H1 (cell line): ENCODE measurements at regions not wholly inside any gene's neighbourhood (a gene's known extent, or its start where the extent isn't known, plus 50 kb on each side); places are given as distances from the start of the nearest gene placed in this dataset.
A peak's percentile ranks its signal among the peaks of the same experiment; 100 is the strongest.

Experiments
- CTCF ChIA-PET: fragments of 300-600 bp; sonication (Branson Sonifier 250); formaldehyde crosslinking; loops from one replicate; lab custom pipeline; 2021; ENCODE audit not compliant: partially characterized antibody; lab: Charles Lee
- POLR2A ChIA-PET: fragments of 300-600 bp; sonication (Branson Sonifier 250); formaldehyde crosslinking; loops from one replicate; lab custom pipeline; 2021; ENCODE audit warnings: inconsistent platforms; ENCODE audit not compliant: partially characterized antibody; lab: Charles Lee
- DNase-seq, 2 experiments: peaks; one replicate each; pipeline versions ENCODE4 v3.0.0 to v3.0.0-alpha.2; 2010 to 2022; ENCODE audit warnings: low spot score in 2 of 2, low read depth in 1 of 2, mixed read lengths in 1 of 2
- FAIRE-seq: peaks from 2 replicates; lab custom pipeline; 2011; peaks lifted over from hg19 to GRCh38; lab: Jason Lieb, UNC
- H2AFZ ChIP-seq: 2 replicates; pipeline ENCODE4 v1.8.1; 2012; ENCODE audit warnings: low read length, inconsistent platforms
- H2AK5ac ChIP-seq: 2 replicates; pipeline ENCODE4 v1.6.1; 2013; ENCODE audit warnings: low read depth, low read length
- H2BK120ac ChIP-seq: replicated peaks from 2 replicates; pipeline ENCODE3; 2013; ENCODE audit warnings: low read depth, low read length, inconsistent platforms
- H2BK12ac ChIP-seq: 2 replicates; pipeline ENCODE4 v1.6.1; 2013; ENCODE audit warnings: low read depth, low read length
- H2BK15ac ChIP-seq: 2 replicates; pipeline ENCODE4 v1.6.1; 2013; ENCODE audit warnings: low read length
- H2BK20ac ChIP-seq: 2 replicates; pipeline ENCODE4 v1.6.1; 2013; ENCODE audit warnings: low read length
- H2BK5ac ChIP-seq: 2 replicates; pipeline ENCODE4 v1.6.1; 2013; ENCODE audit warnings: low read depth, low read length
- H3K14ac ChIP-seq: 2 replicates; pipeline ENCODE4 v1.6.1; 2013; ENCODE audit warnings: inconsistent platforms; ENCODE audit not compliant: insufficient read length
- H3K18ac ChIP-seq: 2 replicates; pipeline ENCODE4 v1.6.1; 2013; ENCODE audit warnings: low read length; ENCODE audit errors: extremely low read depth
- H3K23ac ChIP-seq: 2 replicates; pipeline ENCODE4 v1.6.1; 2013; ENCODE audit warnings: inconsistent platforms; ENCODE audit not compliant: insufficient read length
- H3K23me2 ChIP-seq: 2 replicates; pipeline ENCODE4 v1.6.1; 2013; ENCODE audit warnings: low read depth, low read length
- H3K27ac ChIP-seq: 2 replicates; pipeline ENCODE4 v1.6.1; 2011; ENCODE audit warnings: low read depth, low read length, inconsistent platforms
- H3K27me3 ChIP-seq, 4 experiments: replicated peaks in 1 of 4; 1 replicate in 1 of 4; 2 replicates in 3 of 4; pipeline versions ENCODE4 v1.6.1 to v1.8.1; 2011 to 2013; ENCODE audit warnings: low read length in 3 of 4, mild to moderate bottlenecking in 3 of 4, inconsistent platforms in 2 of 4, mixed read lengths in 2 of 4, moderate library complexity in 1 of 4; ENCODE audit not compliant: control insufficient read depth in 3 of 4, insufficient read depth in 3 of 4; ENCODE audit errors: extremely low read depth in 1 of 4
- H3K36me3 ChIP-seq, 4 experiments: 2 replicates each; pipeline versions ENCODE4 v1.6.1 to v1.8.1; 2011 to 2013; ENCODE audit warnings: mild to moderate bottlenecking in 4 of 4, low read length in 3 of 4, moderate library complexity in 2 of 4, control low read depth in 1 of 4, inconsistent platforms in 1 of 4; ENCODE audit not compliant: insufficient read depth in 4 of 4, control insufficient read depth in 2 of 4
- H3K4ac ChIP-seq: replicated peaks from 2 replicates; pipeline ENCODE3; 2013; ENCODE audit warnings: low read length, low read depth, mixed read lengths, inconsistent platforms; ENCODE audit not compliant: insufficient read length
- H3K4me1 ChIP-seq, 4 experiments: replicated peaks in 1 of 4; 1 replicate in 1 of 4; 2 replicates in 3 of 4; pipeline versions ENCODE4 v1.6.1 to v1.8.1; 2011 to 2013; ENCODE audit warnings: low read length in 3 of 4, inconsistent platforms in 2 of 4, mixed read lengths in 1 of 4; ENCODE audit not compliant: insufficient read depth in 4 of 4, control insufficient read depth in 3 of 4
- H3K4me2 ChIP-seq, 2 experiments: 2 replicates each; pipeline versions ENCODE4 v1.6.1 to v1.8.1; 2011 to 2013; ENCODE audit warnings: low read depth in 2 of 2, low read length in 2 of 2, control low read depth in 1 of 2, inconsistent platforms in 1 of 2, mild to moderate bottlenecking in 1 of 2; ENCODE audit not compliant: insufficient read depth in 1 of 2
- H3K4me3 ChIP-seq, 4 experiments: fragments of 200-600, 300-600 bp in 1 of 4; sonication (generic), shearing (Covaris generic), sonication (Bioruptor Twin) in 1 of 4; 2 replicates each; pipeline versions ENCODE4 v1.5.1 to v1.8.1; 2011 to 2016; ENCODE audit warnings: low read length in 4 of 4, low read depth in 3 of 4, control low read depth in 2 of 4, inconsistent platforms in 2 of 4, mild to moderate bottlenecking in 2 of 4, mixed read lengths in 1 of 4, moderate library complexity in 1 of 4; ENCODE audit not compliant: insufficient read depth in 2 of 4; ENCODE audit errors: extremely low read depth in 1 of 4
- H3K56ac ChIP-seq: replicated peaks from 2 replicates; pipeline ENCODE3; 2013; ENCODE audit warnings: low read depth, mild to moderate bottlenecking, mixed read lengths, low read length, inconsistent platforms; ENCODE audit not compliant: insufficient read length
- H3K79me1 ChIP-seq: 2 replicates; pipeline ENCODE4 v1.6.1; 2013; ENCODE audit warnings: low read depth, low read length, control low read depth
- H3K79me2 ChIP-seq, 2 experiments: 2 replicates each; pipeline versions ENCODE4 v1.6.1 to v1.8.1; 2012 to 2013; ENCODE audit warnings: low read length in 2 of 2, mild to moderate bottlenecking in 2 of 2, inconsistent platforms in 1 of 2; ENCODE audit not compliant: insufficient read depth in 2 of 2, control insufficient read depth in 1 of 2
- H3K9ac ChIP-seq, 4 experiments: replicated peaks in 1 of 4; 1 replicate in 1 of 4; 2 replicates in 3 of 4; pipeline versions ENCODE4 v1.6.1 to v1.8.1; 2011 to 2013; ENCODE audit warnings: low read depth in 3 of 4, low read length in 3 of 4, control low read depth in 2 of 4, mild to moderate bottlenecking in 2 of 4, moderate library complexity in 2 of 4, inconsistent platforms in 1 of 4; ENCODE audit errors: extremely low read depth in 1 of 4
- H3K9me3 ChIP-seq, 2 experiments: 2 replicates each; pipeline versions ENCODE4 v1.6.1 to v1.8.1; 2012 to 2013; ENCODE audit warnings: mild to moderate bottlenecking in 2 of 2, moderate library complexity in 2 of 2, control low read depth in 1 of 2, inconsistent platforms in 1 of 2, low read depth in 1 of 2, low read length in 1 of 2, mixed read lengths in 1 of 2; ENCODE audit not compliant: insufficient read depth in 2 of 2
- H4K20me1 ChIP-seq, 2 experiments: replicated peaks in 1 of 2; 2 replicates each; pipeline versions ENCODE3 to v1.8.1; 2011 to 2013; ENCODE audit warnings: inconsistent platforms in 2 of 2, low read length in 2 of 2, mild to moderate bottlenecking in 1 of 2; ENCODE audit not compliant: insufficient read depth in 2 of 2, control insufficient read depth in 1 of 2
- H4K5ac ChIP-seq: 2 replicates; pipeline ENCODE4 v1.6.1; 2013; ENCODE audit warnings: low read length, low read depth, mixed read lengths, inconsistent platforms; ENCODE audit not compliant: insufficient read length
- H4K8ac ChIP-seq: 2 replicates; pipeline ENCODE4 v1.8.0; 2013; ENCODE audit warnings: mild to moderate bottlenecking, moderate library complexity, low read length, inconsistent platforms; ENCODE audit not compliant: insufficient read depth; ENCODE audit errors: extremely low read depth
- H4K91ac ChIP-seq: replicated peaks from 2 replicates; pipeline ENCODE3; 2013; ENCODE audit warnings: low read length, mixed read lengths, inconsistent platforms; ENCODE audit not compliant: insufficient read length
- BACH1 ChIP-seq: IDR thresholded peaks from 2 replicates; pipeline ENCODE4 v1.6.1; 2012; ENCODE audit warnings: low read length, improper control_type of control experiment
- CBX5 ChIP-seq: fragments of 300-800, 300-1000 bp; sonication (generic); IDR thresholded peaks from 2 replicates; pipeline ENCODE4 v1.7.1; 2016; ENCODE audit warnings: antibody characterized with exemption, low read length, low read depth
- GABPA ChIP-seq: IDR thresholded peaks from 2 replicates; pipeline ENCODE4 v1.6.1; 2011; ENCODE audit warnings: mild to moderate bottlenecking, low read length, moderate library complexity, borderline replicate concordance; ENCODE audit not compliant: insufficient read depth
- HDAC6 ChIP-seq: IDR thresholded peaks from one replicate; pipeline ENCODE4 v1.7.1; 2012; ENCODE audit warnings: low read depth, mild to moderate bottlenecking, inconsistent platforms, low read length, moderate library complexity
- KDM5A ChIP-seq: fragments of 200-600 bp; IDR thresholded peaks from 2 replicates; pipeline ENCODE4 v1.7.1; 2012; ENCODE audit warnings: mild to moderate bottlenecking, low read length, inconsistent platforms, mixed read lengths
- SIRT6 ChIP-seq: IDR thresholded peaks from one replicate; pipeline ENCODE4 v1.7.1; 2012; ENCODE audit warnings: low read length, inconsistent platforms
- SP2 ChIP-seq: IDR thresholded peaks from 2 replicates; pipeline ENCODE4 v1.6.1; 2012; ENCODE audit warnings: mild to moderate bottlenecking, low read length, inconsistent platforms
- SP4 ChIP-seq: IDR thresholded peaks from 2 replicates; pipeline ENCODE4 v1.6.1; 2012; ENCODE audit warnings: low read length, inconsistent platforms
- SUZ12 ChIP-seq: fragments of 200-600 bp; sonication (generic); IDR thresholded peaks from 2 replicates; pipeline ENCODE4 v1.6.1; 2012; ENCODE audit warnings: mild to moderate bottlenecking, inconsistent platforms, low read length, moderate library complexity, mixed read lengths
- TEAD4 ChIP-seq: IDR thresholded peaks from 2 replicates; pipeline ENCODE4 v1.6.1; 2012; ENCODE audit warnings: low read depth, low read length, inconsistent platforms, mixed read lengths
- ZNF274 ChIP-seq: IDR thresholded peaks from 2 replicates; pipeline ENCODE4 v1.7.0; 2012; ENCODE audit warnings: low read length, borderline replicate concordance; ENCODE audit errors: extremely low read depth
- WGBS, 2 experiments: shearing (Covaris generic) in 1 of 2; methylation state at CpG; one replicate each; pipeline versions ENCODE4 v1.1.6 to v1.1.7; 2013 to 2015; ENCODE audit warnings: low lambda C conversion rate in 2 of 2, mixed read lengths in 2 of 2, inconsistent platforms in 1 of 2, low coverage in 1 of 2, missing lambda C conversion rate in 1 of 2; ENCODE audit not compliant: insufficient replicate concordance in 2 of 2, insufficient coverage in 1 of 2, insufficient read length in 1 of 2; ENCODE audit errors: extremely low coverage in 1 of 2, missing lambda C conversion rate in 1 of 2; 5-methylcytosine and 5-hydroxymethylcytosine counted together
- TF ChIP-seq, protein P1 (sequence below): IDR thresholded peaks from 2 replicates; pipeline ENCODE4 v1.6.1; 2012; ENCODE audit warnings: inconsistent platforms
- TF ChIP-seq, protein P2 (sequence below): IDR thresholded peaks from 2 replicates; pipeline ENCODE4 v1.6.1; 2011; ENCODE audit warnings: low read length, improper control_type of control experiment
- TF ChIP-seq, protein P3 (sequence below): IDR thresholded peaks from 2 replicates; pipeline ENCODE4 v1.6.1; 2012; ENCODE audit warnings: inconsistent platforms

DNA sequence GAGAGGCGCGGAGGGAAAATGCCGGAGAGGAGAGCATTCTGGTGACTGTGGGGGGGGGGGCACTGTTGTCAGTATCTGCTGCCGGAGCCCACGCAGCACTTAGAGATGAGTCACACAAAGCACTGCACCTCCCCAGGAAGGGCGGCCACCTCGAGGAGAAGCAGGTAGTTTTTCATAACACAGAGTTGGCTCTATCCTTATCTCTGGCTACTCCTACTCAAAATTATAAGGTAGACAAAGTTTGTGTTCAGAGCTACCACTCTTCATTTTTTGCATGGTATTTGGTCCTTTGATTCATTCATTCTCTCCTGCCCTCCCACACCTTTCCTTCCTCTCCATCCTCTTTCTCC, 76.2 kb upstream of the SCOC start:
- Histone ChIP-seq H2AK5ac (no peak overlapping the region), H2BK20ac (no peak overlapping the region), H4K8ac (no peak overlapping the region), H3K9ac (no peak overlapping the region), H3K4me3 (no peak overlapping the region), H2BK5ac (no peak overlapping the region), H3K18ac (0 out of 2 replicates have a peak overlapping the region, but pooled peaks have one; percentile 38), H3K4me1 (peaks cover 0 to 9% (median 4%) of the 10 kb centered on the region in 4 experiments; a peak in 3 of 7 replicates), H3K27ac (no peak overlapping the region), H3K23ac (no peak overlapping the region), H3K36me3 (no peaks in the 10 kb centered on the region), H2BK120ac (no peak overlapping the region), H3K56ac (no peak overlapping the region), H2BK15ac (no peak overlapping the region), H4K20me1 (no peaks in the 10 kb centered on the region), H3K27me3 (no peaks in the 10 kb centered on the region), H4K91ac (no peak overlapping the region), H3K23me2 (no peaks in the 10 kb centered on the region), H3K14ac (no peak overlapping the region), H4K5ac (no peak overlapping the region), H3K4ac (no peak overlapping the region), H3K9me3 (no peaks in the 10 kb centered on the region), H3K79me2 (no peaks in the 10 kb centered on the region), H3K79me1 (no peaks in the 10 kb centered on the region), H3K4me2 (no peak overlapping the region), H2AFZ (0 out of 2 replicates have a peak overlapping the region, but pooled peaks have one; percentile 78), H2BK12ac (no peak overlapping the region)
- no peak for FAIRE-seq
- no peak for DNase-seq
- POLR2A ChIA-PET = no interaction called here
- WGBS, 2 experiments = 65% methylated on average over 7 of the region's 7 CpGs; no CpG with 5 or more reads in 1 of the 2 experiments
- CTCF ChIA-PET = interaction anchor here (1.7 kb wide), 1 partner anchor 30 kb away, joined by 6 read pairs; no protein-coding TSS in a partner anchor
- TF ChIP-seq SP4 (no peak), TEAD4 (no peak), ZNF274 (no peak), SUZ12 (no peak), CBX5 (no peak), SP2 (no peak), HDAC6 (no peak), KDM5A (no peak), GABPA (no peak), SIRT6 (no peak), BACH1 (no peak)
- TF ChIP-seq, protein P1, sequence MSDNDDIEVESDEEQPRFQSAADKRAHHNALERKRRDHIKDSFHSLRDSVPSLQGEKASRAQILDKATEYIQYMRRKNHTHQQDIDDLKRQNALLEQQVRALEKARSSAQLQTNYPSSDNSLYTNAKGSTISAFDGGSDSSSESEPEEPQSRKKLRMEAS = no peak
- TF ChIP-seq, protein P2, sequence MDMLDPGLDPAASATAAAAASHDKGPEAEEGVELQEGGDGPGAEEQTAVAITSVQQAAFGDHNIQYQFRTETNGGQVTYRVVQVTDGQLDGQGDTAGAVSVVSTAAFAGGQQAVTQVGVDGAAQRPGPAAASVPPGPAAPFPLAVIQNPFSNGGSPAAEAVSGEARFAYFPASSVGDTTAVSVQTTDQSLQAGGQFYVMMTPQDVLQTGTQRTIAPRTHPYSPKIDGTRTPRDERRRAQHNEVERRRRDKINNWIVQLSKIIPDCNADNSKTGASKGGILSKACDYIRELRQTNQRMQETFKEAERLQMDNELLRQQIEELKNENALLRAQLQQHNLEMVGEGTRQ = no peak
- TF ChIP-seq, protein P3, sequence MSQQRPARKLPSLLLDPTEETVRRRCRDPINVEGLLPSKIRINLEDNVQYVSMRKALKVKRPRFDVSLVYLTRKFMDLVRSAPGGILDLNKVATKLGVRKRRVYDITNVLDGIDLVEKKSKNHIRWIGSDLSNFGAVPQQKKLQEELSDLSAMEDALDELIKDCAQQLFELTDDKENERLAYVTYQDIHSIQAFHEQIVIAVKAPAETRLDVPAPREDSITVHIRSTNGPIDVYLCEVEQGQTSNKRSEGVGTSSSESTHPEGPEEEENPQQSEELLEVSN = no peak
